HG02852 (cell line): ENCODE measurements at regions not wholly inside any gene's neighbourhood (a gene's known extent, or its start where the extent isn't known, plus 50 kb on each side); places are given as distances from the start of the nearest gene placed in this dataset.
"Not testable (repeated sequence)": the region's sequence is repeated elsewhere in the genome, so short reads cannot be mapped to it uniquely, and the experiment has no call there.

Experiments
- ATAC-seq: cut with Tn5 transposase; IDR thresholded peaks from one replicate; pipeline ENCODE4 v1.9.1; 2021; ENCODE audit warnings: mild to moderate bottlenecking, moderate library complexity; ENCODE audit not compliant: unreplicated experiment

GRCh38 chr4:109378511-109378910 is 55.1 kb upstream of the SEC24B start:
- ATAC-seq, result no peak

- no peak for ATAC-seq
These were observed 55.5 kb upstream of the SEC24B start for GRCh38 chr4:109378076-109378475.

- no peak for ATAC-seq
These were observed 57.7 kb upstream of the SEC24B start for GRCh38 chr4:109375778-109376414.

GRCh38 chr4:109368661-109369060 is 65.0 kb upstream of the SEC24B start:
- ATAC-seq, result no peak

- ATAC-seq, result no peak
These were observed 63.5 kb upstream of the COL25A1 start for GRCh38 chr4:109365939-109366338.

GRCh38 chr4:109365297-109365696 is 62.8 kb upstream of the COL25A1 start:
- ATAC-seq, result not testable (repeated sequence)

GRCh38 chr4:109359040-109359646 is 56.7 kb upstream of the COL25A1 start:
- peak; percentile 63 for ATAC-seq

- no peak for ATAC-seq
These were observed 53.4 kb upstream of the COL25A1 start for GRCh38 chr4:109355835-109356234.

GRCh38 chr4:109352941-109353340 is 50.5 kb upstream of the COL25A1 start:
- no peak for ATAC-seq
